ENCODE measurements at regions not wholly inside any gene's neighbourhood (a gene's known extent, or its start where the extent isn't known, plus 50 kb on each side); places are given as distances from the start of the nearest gene placed in this dataset.

GRCh38 chr7:27420702-27421101, 178.1 kb downstream of the EVX1 start:
- TF ChIP-seq CTCF (IDR thresholded peaks at IDR 0.05): no peak
- no peak for TF ChIP-seq POLR2A (IDR thresholded peaks at IDR 0.05)

Data from right lobe of liver (tissue), 4 donors.